Caco-2 (cell line): ENCODE measurements at regions not wholly inside any gene's neighbourhood (a gene's known extent, or its start where the extent isn't known, plus 50 kb on each side); places are given as distances from the start of the nearest gene placed in this dataset.

ENCODE experiments used
- BruUV-seq: library from RNA; stranded (reverse); fragments of 400-500 nt; replicated peaks from 2 replicates; lab custom pipeline; 2021; lab: Mats Ljungman, UMichigan
- CTCF ChIA-PET: fragments of 300-600 bp; sonication (Branson Sonifier 250); formaldehyde crosslinking; loops from one replicate; lab custom pipeline; 2022; ENCODE audit warnings: antibody characterized with exemption; lab: Charles Lee
- POLR2A ChIA-PET: fragments of 300-600 bp; sonication (Branson Sonifier 250); formaldehyde crosslinking; loops from one replicate; lab custom pipeline; 2022; ENCODE audit warnings: antibody characterized with exemption; lab: Charles Lee
- DNase-seq, 2 experiments: peaks; one replicate each; pipeline versions ENCODE4 v3.0.0 to v3.0.0-alpha.2; 2020 to 2022
- H3K27me3 ChIP-seq: replicated peaks from 2 replicates; pipeline ENCODE4 v1.6.0; 2011; ENCODE audit warnings: low read length; ENCODE audit not compliant: control insufficient read depth, insufficient read depth
- H3K36me3 ChIP-seq: 2 replicates; pipeline ENCODE4 v1.5.1; 2011; ENCODE audit warnings: low read length; ENCODE audit not compliant: control insufficient read depth, insufficient read depth
- H3K4me1 ChIP-seq: fragments of 250-450 bp; sonication (Bioruptor Pico); 2 replicates; pipeline ENCODE4 v1.5.1; 2020; ENCODE audit warnings: mild to moderate bottlenecking
- H3K4me3 ChIP-seq: 2 replicates; pipeline ENCODE4 v1.5.1; 2011; ENCODE audit warnings: low read depth, mild to moderate bottlenecking, control low read depth, low read length
- H3K9me3 ChIP-seq: fragments of 250-450 bp; sonication (Bioruptor Pico); 2 replicates; pipeline ENCODE4 v1.5.1; 2020; ENCODE audit warnings: mild to moderate bottlenecking, moderate library complexity
- H3K27ac Mint-ChIP-seq: one replicate; pipeline ENCODE4 v1.8.0; 2022; ENCODE audit warnings: mixed read lengths; ENCODE audit not compliant: unreplicated experiment
- H3K27me3 Mint-ChIP-seq: one replicate; pipeline ENCODE4 v1.8.0; 2022; ENCODE audit warnings: mixed read lengths; ENCODE audit not compliant: insufficient read depth, unreplicated experiment
- H3K36me3 Mint-ChIP-seq: one replicate; pipeline ENCODE4 v1.8.0; 2022; ENCODE audit warnings: mild to moderate bottlenecking, mixed read lengths; ENCODE audit not compliant: insufficient read depth, unreplicated experiment
- H3K4me1 Mint-ChIP-seq: one replicate; pipeline ENCODE4 v1.8.0; 2022; ENCODE audit warnings: low read depth, mixed read lengths; ENCODE audit not compliant: unreplicated experiment
- H3K4me3 Mint-ChIP-seq: one replicate; pipeline ENCODE4 v1.8.0; 2022; ENCODE audit warnings: mild to moderate bottlenecking, moderate library complexity, mixed read lengths; ENCODE audit not compliant: unreplicated experiment
- H3K9me3 Mint-ChIP-seq: one replicate; pipeline ENCODE4 v1.8.0; 2022; ENCODE audit warnings: mixed read lengths; ENCODE audit not compliant: unreplicated experiment
- intact Hi-C: fragments of 100-400 bp; cut with micrococcal nuclease; formaldehyde crosslinking; loops from one replicate; pipeline ENCODE4 v1.10.0; 2022; ENCODE audit not compliant: unreplicated experiment
- TF ChIP-seq, protein P1 (sequence below), 2 experiments: fragments of 200-600 bp in 1 of 2; IDR thresholded peaks; 1 replicate in 1 of 2; 2 replicates in 1 of 2; pipeline versions ENCODE4 v1.5.1 to v1.8.0; 2011 to 2022; ENCODE audit warnings: antibody characterized with exemption in 1 of 2, control low read depth in 1 of 2, inconsistent platforms in 1 of 2, low read depth in 1 of 2, low read length in 1 of 2, mild to moderate bottlenecking in 1 of 2, moderate library complexity in 1 of 2; ENCODE audit not compliant: insufficient read depth in 1 of 2, severe bottlenecking in 1 of 2, unreplicated experiment in 1 of 2

DNA sequence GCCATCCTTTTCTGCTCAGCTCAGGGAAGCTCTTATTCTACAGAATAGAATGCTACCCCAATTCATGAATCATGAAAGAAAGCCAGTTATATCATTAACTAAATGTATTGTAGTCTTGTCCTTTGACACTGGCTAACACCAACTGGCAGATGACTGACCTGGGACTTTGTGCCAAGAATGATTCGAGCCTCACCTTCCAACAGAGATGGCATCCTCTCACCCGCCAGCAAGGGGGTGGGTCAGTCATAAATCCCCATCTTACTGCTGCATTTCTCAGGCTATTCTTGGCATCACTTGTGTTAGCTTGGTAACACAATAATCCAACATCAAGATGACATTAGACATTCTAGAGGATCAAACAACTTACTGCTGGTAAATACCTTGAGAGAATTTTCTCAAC is 1239.8 kb upstream of the MIR17HG start:
- H3K4me3 ChIP-seq = no peak overlapping the region

DNA sequence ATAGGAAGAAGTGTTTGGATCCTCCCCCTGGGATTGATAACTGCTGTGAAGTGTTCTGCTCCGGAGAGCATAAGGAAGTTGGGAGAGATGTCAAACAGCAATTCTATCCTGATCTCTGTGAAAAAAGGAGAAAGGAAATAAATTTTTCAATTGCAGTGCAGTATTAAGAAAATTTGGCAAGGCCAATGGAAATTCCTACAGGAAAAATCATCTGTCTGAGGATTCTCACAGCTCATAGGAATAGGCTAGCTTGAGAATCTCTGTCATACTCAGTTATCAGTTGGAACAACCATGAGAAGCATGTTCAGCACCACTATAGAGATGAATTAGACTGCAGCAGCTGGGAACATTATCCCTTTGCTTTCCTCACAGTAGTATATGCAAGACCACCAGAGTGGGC is 1238.9 kb upstream of the MIR17HG start:
- Histone ChIP-seq H3K4me3 (no peak overlapping the region), H3K36me3 (no peaks in the 10 kb centered on the region), H3K27me3 (no peaks in the 10 kb centered on the region), H3K4me1 (no peaks in the 10 kb centered on the region), H3K9me3 (no peaks in the 10 kb centered on the region)
- intact Hi-C loops = no loop called here
- Mint-ChIP-seq H3K36me3 (no peaks in the 10 kb centered on the region), H3K4me3 (no peak overlapping the region), H3K27ac (no peak overlapping the region), H3K4me1 (no peaks in the 10 kb centered on the region), H3K27me3 (no peaks in the 10 kb centered on the region), H3K9me3 (no peaks in the 10 kb centered on the region)
- ChIA-PET POLR2A (no interaction called here), CTCF (no interaction called here)
- TF ChIP-seq, protein P1, sequence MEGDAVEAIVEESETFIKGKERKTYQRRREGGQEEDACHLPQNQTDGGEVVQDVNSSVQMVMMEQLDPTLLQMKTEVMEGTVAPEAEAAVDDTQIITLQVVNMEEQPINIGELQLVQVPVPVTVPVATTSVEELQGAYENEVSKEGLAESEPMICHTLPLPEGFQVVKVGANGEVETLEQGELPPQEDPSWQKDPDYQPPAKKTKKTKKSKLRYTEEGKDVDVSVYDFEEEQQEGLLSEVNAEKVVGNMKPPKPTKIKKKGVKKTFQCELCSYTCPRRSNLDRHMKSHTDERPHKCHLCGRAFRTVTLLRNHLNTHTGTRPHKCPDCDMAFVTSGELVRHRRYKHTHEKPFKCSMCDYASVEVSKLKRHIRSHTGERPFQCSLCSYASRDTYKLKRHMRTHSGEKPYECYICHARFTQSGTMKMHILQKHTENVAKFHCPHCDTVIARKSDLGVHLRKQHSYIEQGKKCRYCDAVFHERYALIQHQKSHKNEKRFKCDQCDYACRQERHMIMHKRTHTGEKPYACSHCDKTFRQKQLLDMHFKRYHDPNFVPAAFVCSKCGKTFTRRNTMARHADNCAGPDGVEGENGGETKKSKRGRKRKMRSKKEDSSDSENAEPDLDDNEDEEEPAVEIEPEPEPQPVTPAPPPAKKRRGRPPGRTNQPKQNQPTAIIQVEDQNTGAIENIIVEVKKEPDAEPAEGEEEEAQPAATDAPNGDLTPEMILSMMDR (IDR thresholded peaks at IDR 0.05; ENCODE audit: insufficient read depth in 1 of 2, low read depth in 1 of 2, low read length in 1 of 2, severe bottlenecking in 1 of 2, unreplicated experiment in 1 of 2) = no peak
- no peak for DNase-seq
- BruUV-seq = no TSS peak

More for the DNA sequence above, 1239.8 kb upstream of the MIR17HG start:
- H3K27me3 ChIP-seq = no peaks in the 10 kb centered on the region
- DNase-seq = no peak
- intact Hi-C loops = no loop called here
- H3K9me3 Mint-ChIP-seq = no peaks in the 10 kb centered on the region
- H3K4me3 Mint-ChIP-seq = no peak overlapping the region
- H3K36me3 ChIP-seq = no peaks in the 10 kb centered on the region
- no peaks in the 10 kb centered on the region for H3K4me1 Mint-ChIP-seq
- ChIA-PET POLR2A (no interaction called here), CTCF (no interaction called here)
- H3K27me3 Mint-ChIP-seq = no peaks in the 10 kb centered on the region
- TF ChIP-seq, protein P1 (IDR thresholded peaks at IDR 0.05; ENCODE audit: insufficient read depth in 1 of 2, low read depth in 1 of 2, low read length in 1 of 2, severe bottlenecking in 1 of 2, unreplicated experiment in 1 of 2) = no peak
- BruUV-seq = no TSS peak
- H3K9me3 ChIP-seq = no peaks in the 10 kb centered on the region
- H3K27ac Mint-ChIP-seq = no peak overlapping the region
- H3K36me3 Mint-ChIP-seq = no peaks in the 10 kb centered on the region
- no peaks in the 10 kb centered on the region for H3K4me1 ChIP-seq

DNA sequence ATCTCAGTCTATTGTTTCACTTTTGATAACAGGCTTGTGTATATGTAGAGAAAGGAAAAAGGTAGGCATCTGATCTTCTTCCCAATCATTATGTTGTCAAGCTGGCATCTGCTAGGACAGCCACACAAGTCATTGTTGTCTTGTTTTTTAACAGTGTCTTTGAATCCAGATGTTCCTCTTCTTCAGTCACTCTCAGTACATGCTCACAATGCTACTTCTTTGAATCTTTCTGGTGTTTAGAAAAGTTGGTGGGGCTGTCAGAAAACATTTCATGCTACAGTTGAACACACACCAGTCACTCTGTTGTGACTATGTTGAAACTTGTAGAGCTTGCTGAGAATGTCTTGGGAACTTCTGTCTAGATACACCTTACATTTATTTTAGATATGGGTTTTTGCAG is 1231.4 kb upstream of the MIR17HG start:
- no peak overlapping the region for H3K4me3 Mint-ChIP-seq
- DNase-seq = no peak
- H3K27ac Mint-ChIP-seq = no peak overlapping the region
- TF ChIP-seq, protein P1 (IDR thresholded peaks at IDR 0.05; ENCODE audit: insufficient read depth in 1 of 2, low read depth in 1 of 2, low read length in 1 of 2, severe bottlenecking in 1 of 2, unreplicated experiment in 1 of 2) = no peak
- H3K36me3 Mint-ChIP-seq = no peaks in the 10 kb centered on the region
- intact Hi-C loops = no loop called here
- H3K9me3 ChIP-seq = 0 out of 2 replicates have a peak, but pooled peaks cover 2% of the 10 kb centered on the region
- H3K9me3 Mint-ChIP-seq = no peaks in the 10 kb centered on the region
- ChIA-PET POLR2A (no interaction called here), CTCF (no interaction called here)
- no peak overlapping the region for H3K4me3 ChIP-seq
- no TSS peak for BruUV-seq
- no peaks in the 10 kb centered on the region for H3K36me3 ChIP-seq
- no peaks in the 10 kb centered on the region for H3K4me1 ChIP-seq
- H3K4me1 Mint-ChIP-seq = no peaks in the 10 kb centered on the region
- no peaks in the 10 kb centered on the region for H3K27me3 Mint-ChIP-seq
- H3K27me3 ChIP-seq = no peaks in the 10 kb centered on the region
